SK-N-SH (cell line): ENCODE measurements at regions not wholly inside any gene's neighbourhood (a gene's known extent, or its start where the extent isn't known, plus 50 kb on each side); places are given as distances from the start of the nearest gene placed in this dataset.

Source experiments
- CTCF ChIA-PET: fragments of 300-600, 350-600 bp; formaldehyde crosslinking; extraction: SDS; loops from one replicate; lab custom pipeline; 2021; lab: Yijun Ruan, JAX
- POLR2A ChIA-PET: fragments of 350-600 bp; sonication (Branson Sonifier 250); formaldehyde crosslinking; extraction: SDS; loops from one replicate; lab custom pipeline; 2020; ENCODE audit warnings: antibody characterized with exemption, inconsistent platforms; lab: Yijun Ruan, JAX
- DNase-seq: peaks from one replicate; pipeline ENCODE4 v3.0.0; 2012
- H2AFZ ChIP-seq: fragments of 200-600 bp; sonication (generic); 2 replicates; pipeline ENCODE4 v1.8.1; 2016; ENCODE audit warnings: antibody characterized with exemption, mild to moderate bottlenecking, low read depth
- H3F3A ChIP-seq: fragments of 200-600 bp; sonication (generic); replicated peaks from 2 replicates; pipeline ENCODE3; 2016; ENCODE audit warnings: antibody characterized with exemption, mild to moderate bottlenecking; ENCODE audit not compliant: insufficient read depth
- H3K27ac ChIP-seq, 2 experiments: fragments of 200-500 bp in 1 of 2; fragments of 200-600 bp in 1 of 2; sonication (Bioruptor generic) in 1 of 2; sonication (generic), shearing (Covaris generic) in 1 of 2; 2 replicates each; pipeline versions ENCODE4 v1.5.1 to v1.6.1; 2014 to 2016; ENCODE audit warnings: low read depth in 2 of 2, inconsistent platforms in 1 of 2, low read length in 1 of 2, mild to moderate bottlenecking in 1 of 2, mixed read lengths in 1 of 2
- H3K27me3 ChIP-seq: fragments of 200-600 bp; sonication (generic), shearing (Covaris generic); 2 replicates; pipeline ENCODE4 v1.6.1; 2016; ENCODE audit warnings: mixed run types; ENCODE audit not compliant: insufficient read depth
- H3K36me3 ChIP-seq, 2 experiments: fragments of 200-500 bp in 1 of 2; fragments of 200-600 bp in 1 of 2; sonication (Bioruptor generic) in 1 of 2; sonication (generic) in 1 of 2; replicated peaks in 1 of 2; 2 replicates each; pipeline versions ENCODE3 to v1.5.1; 2014 to 2016; ENCODE audit warnings: low read length in 1 of 2, mild to moderate bottlenecking in 1 of 2; ENCODE audit not compliant: insufficient read depth in 2 of 2, control insufficient read depth in 1 of 2
- H3K4me1 ChIP-seq, 2 experiments: fragments of 200-500 bp in 1 of 2; fragments of 200-600 bp in 1 of 2; sonication (Bioruptor generic) in 1 of 2; sonication (generic), shearing (Covaris generic) in 1 of 2; 2 replicates each; pipeline versions ENCODE4 v1.5.1 to v1.6.1; 2014 to 2016; ENCODE audit warnings: low read depth in 1 of 2, low read length in 1 of 2, mixed run types in 1 of 2; ENCODE audit not compliant: insufficient read depth in 2 of 2, control insufficient read depth in 1 of 2
- H3K4me2 ChIP-seq: fragments of 200-600 bp; sonication (generic), shearing (Covaris generic); 2 replicates; pipeline ENCODE4 v1.6.1; 2017; ENCODE audit warnings: mixed run types
- H3K4me3 ChIP-seq, 2 experiments: fragments of 200-500 bp in 1 of 2; fragments of 200-600 bp in 1 of 2; sonication (Bioruptor generic) in 1 of 2; sonication (generic), shearing (Covaris generic) in 1 of 2; 2 replicates each; pipeline versions ENCODE4 v1.5.1 to v1.8.1; 2014 to 2016; ENCODE audit warnings: low read depth in 2 of 2, inconsistent platforms in 1 of 2, low read length in 1 of 2, mild to moderate bottlenecking in 1 of 2, mixed read lengths in 1 of 2, moderate library complexity in 1 of 2
- H3K79me2 ChIP-seq: fragments of 200-600 bp; sonication (generic); 2 replicates; pipeline ENCODE4 v1.8.1; 2017; ENCODE audit warnings: mild to moderate bottlenecking; ENCODE audit not compliant: insufficient read depth
- H3K9ac ChIP-seq: fragments of 200-600 bp; sonication (generic); 2 replicates; pipeline ENCODE4 v1.6.1; 2017; ENCODE audit warnings: mixed run types
- H3K9me2 ChIP-seq: fragments of 200-600 bp; sonication (generic); 2 replicates; pipeline ENCODE4 v1.6.1; 2017; ENCODE audit warnings: mixed run types
- H3K9me3 ChIP-seq: fragments of 200-600 bp; sonication (generic); 2 replicates; pipeline ENCODE4 v1.6.1; 2017; ENCODE audit warnings: mixed run types, mild to moderate bottlenecking, moderate library complexity
- H4K20me1 ChIP-seq: fragments of 200-600 bp; sonication (generic); 2 replicates; pipeline ENCODE4 v1.6.1; 2017; ENCODE audit warnings: mild to moderate bottlenecking, mixed run types; ENCODE audit not compliant: insufficient read depth
- CHD2 ChIP-seq: fragments of 150-350 bp; IDR thresholded peaks from 2 replicates; pipeline ENCODE4 v1.6.1; 2018; ENCODE audit warnings: low read length; ENCODE audit not compliant: partially characterized antibody
- CTCF ChIP-seq: fragments of 200-600 bp; sonication (generic); IDR thresholded peaks from 2 replicates; pipeline ENCODE4 v1.6.1; 2017; ENCODE audit warnings: antibody characterized with exemption, mild to moderate bottlenecking, moderate library complexity
- EZH2phosphoT487 ChIP-seq: fragments of 200-600 bp; sonication (generic); IDR thresholded peaks from 2 replicates; pipeline ENCODE4 v1.6.1; 2017; ENCODE audit warnings: low read depth, mixed run types, mild to moderate bottlenecking, antibody characterized with exemption, moderate library complexity, borderline replicate concordance
- FOSL2 ChIP-seq: IDR thresholded peaks from 2 replicates; pipeline ENCODE4 v1.4.0; 2012; ENCODE audit warnings: low read depth, mild to moderate bottlenecking, moderate library complexity, borderline replicate concordance
- FOXJ3 ChIP-seq: sonication (generic); formaldehyde crosslinking; IDR thresholded peaks from 2 replicates; pipeline ENCODE4 v1.5.1; 2020; ENCODE audit warnings: mild to moderate bottlenecking, missing genetic modification reagents
- GABPA ChIP-seq: IDR thresholded peaks from 2 replicates; pipeline ENCODE4 v1.4.0; 2012; ENCODE audit warnings: low read depth, mild to moderate bottlenecking
- MAX ChIP-seq: IDR thresholded peaks from 2 replicates; pipeline ENCODE4 v1.4.0; 2012; ENCODE audit warnings: low read depth
- MEF2A ChIP-seq: IDR thresholded peaks from 2 replicates; pipeline ENCODE4 v1.4.0; 2012; ENCODE audit warnings: low read depth, borderline replicate concordance
- MXI1 ChIP-seq: IDR thresholded peaks from 2 replicates; pipeline ENCODE4 v1.6.1; 2012; ENCODE audit warnings: mild to moderate bottlenecking, low read depth, low read length, improper control_type of control experiment
- NFIC ChIP-seq: IDR thresholded peaks from 2 replicates; pipeline ENCODE4 v1.4.0; 2012; ENCODE audit warnings: borderline replicate concordance
- NRF1 ChIP-seq: IDR thresholded peaks from 2 replicates; pipeline ENCODE4 v1.6.1; 2012; ENCODE audit warnings: low read depth, mild to moderate bottlenecking, low read length
- RAD21 ChIP-seq: IDR thresholded peaks from 2 replicates; pipeline ENCODE4 v1.6.1; 2012; ENCODE audit warnings: mild to moderate bottlenecking, low read length
- RCOR1 ChIP-seq: fragments of 150-350 bp; IDR thresholded peaks from 2 replicates; pipeline ENCODE4 v1.6.1; 2017; ENCODE audit warnings: antibody characterized with exemption, low read length
- RFX5 ChIP-seq: IDR thresholded peaks from 2 replicates; pipeline ENCODE4 v1.6.1; 2012; ENCODE audit warnings: mild to moderate bottlenecking, improper control_type of control experiment, low read length
- RXRA ChIP-seq: IDR thresholded peaks from 2 replicates; pipeline ENCODE4 v1.4.0; 2012; ENCODE audit warnings: low read depth, mild to moderate bottlenecking, borderline replicate concordance
- SIN3A ChIP-seq: IDR thresholded peaks from 2 replicates; pipeline ENCODE4 v1.6.1; 2012; ENCODE audit warnings: low read depth, mild to moderate bottlenecking, low read length, moderate library complexity, borderline replicate concordance
- TCF12 ChIP-seq: IDR thresholded peaks from 2 replicates; pipeline ENCODE4 v1.4.0; 2012
- TEAD4 ChIP-seq: IDR thresholded peaks from 2 replicates; pipeline ENCODE4 v1.4.0; 2012; ENCODE audit warnings: mild to moderate bottlenecking, borderline replicate concordance; ENCODE audit not compliant: insufficient read depth
- USF1 ChIP-seq: IDR thresholded peaks from 2 replicates; pipeline ENCODE4 v1.4.0; 2012; ENCODE audit warnings: low read depth, borderline replicate concordance
- USF2 ChIP-seq: fragments of 150-350 bp; IDR thresholded peaks from 2 replicates; pipeline ENCODE4 v1.6.1; 2017; ENCODE audit warnings: antibody characterized with exemption, low read length, low read depth, borderline replicate concordance
- YY1 ChIP-seq: IDR thresholded peaks from 2 replicates; pipeline ENCODE4 v1.4.0; 2012; ENCODE audit warnings: low read depth, mild to moderate bottlenecking
- WGBS: methylation state at CpG from one replicate; pipeline ENCODE4 v1.1.6; 2017; ENCODE audit warnings: low lambda C conversion rate; 5-methylcytosine and 5-hydroxymethylcytosine counted together

GRCh38 chr14:85873006-85873405 is 343.1 kb downstream of the FLRT2 start:
- no peak for DNase-seq
- Histone ChIP-seq H3K9ac (no peak overlapping the region), H3K9me2 (no peaks in the 10 kb centered on the region)
- CTCF ChIA-PET: no interaction called here
- TF ChIP-seq RFX5: no peak
- no peak for TF ChIP-seq RXRA
- no peak for TF ChIP-seq TEAD4
- no peak for TF ChIP-seq MAX
- TF ChIP-seq FOXJ3: no peak
- no peak for TF ChIP-seq NFIC
- no peak for TF ChIP-seq MXI1
- no peak for TF ChIP-seq RCOR1
- no peak for TF ChIP-seq RAD21
- no peak for TF ChIP-seq NRF1
- TF ChIP-seq GABPA: no peak
- TF ChIP-seq MEF2A: no peak
- TF ChIP-seq CHD2: no peak
- no peak for TF ChIP-seq SIN3A
- TF ChIP-seq FOSL2: no peak
- TF ChIP-seq USF2: no peak
- no peak for TF ChIP-seq USF1
- TF ChIP-seq YY1: no peak
- TF ChIP-seq TCF12: no peak
- TF ChIP-seq, all 33 proteins: peak for 0
- Histone ChIP-seq H4K20me1 (no peaks in the 10 kb centered on the region), H2AFZ (no peak overlapping the region), H3F3A (no peaks in the 10 kb centered on the region), H3K4me3 (no peak overlapping the region), H3K27ac (no peak overlapping the region), H3K27me3 (no peaks in the 10 kb centered on the region; the same call in 1 of the 2 replicates), H3K9me3 (no peaks in the 10 kb centered on the region), H3K36me3 (no peaks in the 10 kb centered on the region), H3K4me2 (no peak overlapping the region), H3K4me1 (no peaks in the 10 kb centered on the region), H3K79me2 (no peaks in the 10 kb centered on the region)
- POLR2A ChIA-PET: no interaction called here
- WGBS: 14% methylated on average over 6 of the region's 6 CpGs

- Histone ChIP-seq H2AFZ (no peak overlapping the region), H3K9ac (no peak overlapping the region), H3K79me2 (no peaks in the 10 kb centered on the region), H4K20me1 (no peaks in the 10 kb centered on the region), H3K9me2 (no peaks in the 10 kb centered on the region), H3K36me3 (no peaks in the 10 kb centered on the region), H3K9me3 (no peaks in the 10 kb centered on the region), H3K4me3 (no peak overlapping the region), H3F3A (no peaks in the 10 kb centered on the region), H3K4me1 (no peaks in the 10 kb centered on the region), H3K4me2 (no peak overlapping the region), H3K27ac (no peak overlapping the region), H3K27me3 (no peaks in the 10 kb centered on the region)
- POLR2A ChIA-PET: no interaction called here
- CTCF ChIA-PET: interaction anchor here (1.0 to 1.6 kb wide), 2 partner anchors 17 to 28 kb away, joined by 3 read pairs; no protein-coding TSS in a partner anchor
- WGBS: 14% methylated on average over 4 of the region's 4 CpGs
- DNase-seq: no peak
- no peak for TF ChIP-seq USF1
- TF ChIP-seq CTCF: peak; percentile 48
- no peak for TF ChIP-seq MAX
- TF ChIP-seq EZH2phosphoT487: no peak
Measured at GRCh38 chr14:85867450-85867849, 337.5 kb downstream of the FLRT2 start.
